ENCODE measurements at regions not wholly inside any gene's neighbourhood (a gene's known extent, or its start where the extent isn't known, plus 50 kb on each side); places are given as distances from the start of the nearest gene placed in this dataset.

DNA sequence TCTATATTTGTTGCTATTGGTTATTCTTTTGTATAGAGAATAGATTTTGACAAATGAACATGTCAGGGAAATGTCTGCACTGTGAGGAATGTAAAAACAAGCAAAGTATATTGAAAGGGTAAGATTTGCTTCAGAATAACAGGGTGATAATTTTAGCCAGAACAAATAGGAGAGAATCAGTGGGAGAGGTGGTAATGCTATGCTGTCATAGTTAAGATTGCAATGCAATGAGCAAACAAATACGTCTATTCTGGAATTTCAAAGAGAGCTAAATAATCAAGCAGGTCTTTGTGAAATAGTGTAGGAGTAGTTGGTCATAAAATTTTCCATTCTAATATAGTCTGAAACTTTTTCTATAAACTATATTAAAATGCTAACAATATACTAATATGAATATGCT, 1478.4 kb downstream of the TECRL start:
- TF ChIP-seq CTCF (IDR thresholded peaks at IDR 0.05; ENCODE audit: low read length) (no peak), EZH2 (optimal IDR thresholded peaks at IDR 0.05; ENCODE audit: low read depth, low read length) (no peak), EZH2phosphoT487 (IDR thresholded peaks at IDR 0.05; ENCODE audit: low read length) (no peak)
